ENCODE measurements at regions not wholly inside any gene's neighbourhood (a gene's known extent, or its start where the extent isn't known, plus 50 kb on each side); places are given as distances from the start of the nearest gene placed in this dataset.

DNA sequence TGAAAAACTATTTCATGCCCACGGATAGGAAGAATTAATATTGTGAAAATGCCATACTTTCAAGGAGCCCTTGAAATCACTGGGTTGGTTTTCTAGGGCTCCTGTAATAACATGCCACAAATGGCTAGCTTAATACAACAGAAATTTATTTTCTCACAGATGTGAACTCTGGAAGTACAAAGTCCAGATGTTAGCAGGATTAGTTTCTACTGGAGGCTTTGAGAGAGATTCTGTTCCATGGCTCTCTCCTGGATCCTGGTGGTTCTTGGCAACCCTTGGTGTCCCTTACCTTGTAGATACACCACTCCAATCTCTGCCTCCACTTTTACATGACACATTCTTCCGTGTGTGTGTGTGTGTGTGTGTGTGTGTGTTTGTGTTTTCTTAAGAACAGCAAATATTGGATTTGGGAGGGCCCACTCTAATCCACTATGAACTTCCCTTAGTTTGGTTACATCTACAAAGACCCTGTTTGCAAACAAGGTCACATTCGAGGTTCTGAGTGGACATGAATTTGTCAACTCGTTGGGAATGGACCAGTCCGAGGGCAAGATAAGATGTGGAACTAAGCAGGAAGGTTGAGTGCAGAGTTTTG lies 381.1 kb downstream of the IPO8 start:
- H3K9me3 Mint-ChIP-seq, result peaks cover 7 to 16% (median 11%) of the 10 kb centered on the region in 7 donors
- H3K27ac Mint-ChIP-seq, result no peak overlapping the region
- TF ChIP-seq, protein P1, sequence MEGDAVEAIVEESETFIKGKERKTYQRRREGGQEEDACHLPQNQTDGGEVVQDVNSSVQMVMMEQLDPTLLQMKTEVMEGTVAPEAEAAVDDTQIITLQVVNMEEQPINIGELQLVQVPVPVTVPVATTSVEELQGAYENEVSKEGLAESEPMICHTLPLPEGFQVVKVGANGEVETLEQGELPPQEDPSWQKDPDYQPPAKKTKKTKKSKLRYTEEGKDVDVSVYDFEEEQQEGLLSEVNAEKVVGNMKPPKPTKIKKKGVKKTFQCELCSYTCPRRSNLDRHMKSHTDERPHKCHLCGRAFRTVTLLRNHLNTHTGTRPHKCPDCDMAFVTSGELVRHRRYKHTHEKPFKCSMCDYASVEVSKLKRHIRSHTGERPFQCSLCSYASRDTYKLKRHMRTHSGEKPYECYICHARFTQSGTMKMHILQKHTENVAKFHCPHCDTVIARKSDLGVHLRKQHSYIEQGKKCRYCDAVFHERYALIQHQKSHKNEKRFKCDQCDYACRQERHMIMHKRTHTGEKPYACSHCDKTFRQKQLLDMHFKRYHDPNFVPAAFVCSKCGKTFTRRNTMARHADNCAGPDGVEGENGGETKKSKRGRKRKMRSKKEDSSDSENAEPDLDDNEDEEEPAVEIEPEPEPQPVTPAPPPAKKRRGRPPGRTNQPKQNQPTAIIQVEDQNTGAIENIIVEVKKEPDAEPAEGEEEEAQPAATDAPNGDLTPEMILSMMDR (IDR thresholded peaks at IDR 0.05), result no peak
- intact Hi-C loops (cut with micrococcal nuclease), result no loop called here
- no peak overlapping the region for H3K4me3 ChIP-seq (replicated peaks in 1 of 3; ENCODE audit: low read depth in 2 of 3, low read length in 3 of 3)
- H3K27me3 ChIP-seq (ENCODE audit: control insufficient read depth in 2 of 2, insufficient read depth in 2 of 2, low read length in 2 of 2), result no peaks in the 10 kb centered on the region
- no peaks in the 10 kb centered on the region for H3K36me3 ChIP-seq (replicated peaks in 1 of 2; ENCODE audit: control insufficient read depth in 1 of 2, insufficient read depth in 2 of 2, low read length in 2 of 2)
- H3K4me3 Mint-ChIP-seq, result no peak overlapping the region
- no peak overlapping the region for H3K9ac ChIP-seq (ENCODE audit: insufficient read depth, low read length, poor library complexity, severe bottlenecking)
- H3K36me3 Mint-ChIP-seq, result no peaks in the 10 kb centered on the region
- no peak for DNase-seq
- H3K9me3 ChIP-seq (replicated peaks in 1 of 2; ENCODE audit: control insufficient read depth in 1 of 2, insufficient read depth in 1 of 2, low read length in 2 of 2), result peaks cover 14 to 26% of the 10 kb centered on the region in 2 donors
- no peak overlapping the region for H3K4me2 ChIP-seq (replicated peaks; ENCODE audit: extremely low read depth, low read length, poor library complexity, severe bottlenecking)
- H3K79me2 ChIP-seq (ENCODE audit: insufficient read depth, low read length), result no peaks in the 10 kb centered on the region
- no peak overlapping the region for H3K27ac ChIP-seq (ENCODE audit: low read depth in 1 of 2, low read length in 2 of 2)
- H3K4me1 ChIP-seq (ENCODE audit: control insufficient read depth in 1 of 2, insufficient read depth in 2 of 2, low read length in 2 of 2), result no peaks in the 10 kb centered on the region
- no peaks in the 10 kb centered on the region for H3K4me1 Mint-ChIP-seq
- H4K20me1 ChIP-seq (ENCODE audit: insufficient read depth, low read length), result no peaks in the 10 kb centered on the region
- H2AFZ ChIP-seq (ENCODE audit: insufficient read depth, low read depth, low read length, poor library complexity, severe bottlenecking), result no peak overlapping the region
- 53% methylated on average over 3 of the region's 5 CpGs for WGBS (ENCODE audit: insufficient coverage)
- no peaks in the 10 kb centered on the region for H3K27me3 Mint-ChIP-seq (ENCODE audit: low read depth in 3 of 3)

DNA sequence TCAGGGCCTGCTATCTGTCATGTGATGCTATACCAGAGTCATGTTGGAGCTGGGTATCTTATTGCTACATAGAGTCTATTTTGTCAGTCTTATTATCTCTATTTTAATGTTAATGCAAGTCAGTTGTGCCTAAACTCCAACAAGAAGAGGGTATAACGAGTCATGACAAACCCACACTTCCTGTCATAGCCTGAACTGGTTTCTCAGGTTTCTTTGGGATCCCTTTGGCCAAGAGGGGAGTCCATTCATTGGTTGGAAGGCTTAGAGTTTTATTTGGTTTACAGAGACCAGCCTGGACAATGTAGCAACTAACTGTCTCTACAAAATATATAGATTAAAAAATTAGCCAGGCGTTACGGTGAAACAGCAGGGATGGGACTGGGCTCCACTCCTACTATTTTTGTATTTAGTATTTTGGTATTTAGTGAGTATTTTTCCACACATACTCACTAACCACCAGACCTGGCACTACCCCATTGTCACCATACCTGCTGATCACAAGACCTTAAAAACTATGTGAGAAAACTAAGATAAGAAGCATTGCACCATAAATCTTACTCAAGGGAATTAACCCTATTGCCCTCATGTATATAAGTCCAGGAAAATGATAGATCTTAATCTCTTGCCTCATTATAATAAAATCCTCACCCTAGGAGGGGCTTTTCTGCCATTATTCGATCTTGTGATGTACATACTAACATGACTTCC lies 387.5 kb downstream of the IPO8 start:
- H3K4me1 ChIP-seq (ENCODE audit: control insufficient read depth in 1 of 2, insufficient read depth in 2 of 2, low read length in 2 of 2), result no peaks in the 10 kb centered on the region
- no peak overlapping the region for H3K4me2 ChIP-seq (replicated peaks; ENCODE audit: extremely low read depth, low read length, poor library complexity, severe bottlenecking)
- Mint-ChIP-seq H3K27me3 (ENCODE audit: low read depth in 3 of 3) (peaks cover 0 to 2% (median 0%) of the 10 kb centered on the region in 3 donors), H3K4me3 (no peak overlapping the region), H3K27ac (no peak overlapping the region), H3K4me1 (no peaks in the 10 kb centered on the region), H3K9me3 (peaks cover 4 to 23% (median 13%) of the 10 kb centered on the region in 7 donors), H3K36me3 (no peaks in the 10 kb centered on the region)
- no peaks in the 10 kb centered on the region for H3K36me3 ChIP-seq (replicated peaks in 1 of 2; ENCODE audit: control insufficient read depth in 1 of 2, insufficient read depth in 2 of 2, low read length in 2 of 2)
- H3K27me3 ChIP-seq (ENCODE audit: control insufficient read depth in 2 of 2, insufficient read depth in 2 of 2, low read length in 2 of 2), result no peaks in the 10 kb centered on the region
- no peak overlapping the region for H3K9ac ChIP-seq (ENCODE audit: insufficient read depth, low read length, poor library complexity, severe bottlenecking)
- no peak for DNase-seq
- intact Hi-C loops (cut with micrococcal nuclease), result no loop called here
- no CpG with 5 or more reads among the region's 4 CpGs for WGBS (ENCODE audit: insufficient coverage)
- no peaks in the 10 kb centered on the region for H3K79me2 ChIP-seq (ENCODE audit: insufficient read depth, low read length)
- no peak overlapping the region for H2AFZ ChIP-seq (ENCODE audit: insufficient read depth, low read depth, low read length, poor library complexity, severe bottlenecking)
- TF ChIP-seq, protein P1 (IDR thresholded peaks at IDR 0.05), result no peak
- H3K4me3 ChIP-seq (replicated peaks in 1 of 3; ENCODE audit: low read depth in 2 of 3, low read length in 3 of 3), result no peak overlapping the region
- H4K20me1 ChIP-seq (ENCODE audit: insufficient read depth, low read length), result no peaks in the 10 kb centered on the region
- H3K9me3 ChIP-seq (replicated peaks in 1 of 2; ENCODE audit: control insufficient read depth in 1 of 2, insufficient read depth in 1 of 2, low read length in 2 of 2), result peaks cover 13 to 15% of the 10 kb centered on the region in 2 donors
- H3K27ac ChIP-seq (ENCODE audit: low read depth in 1 of 2, low read length in 2 of 2), result no peak overlapping the region
